ENCODE measurements at regions not wholly inside any gene's neighbourhood (a gene's known extent, or its start where the extent isn't known, plus 50 kb on each side); places are given as distances from the start of the nearest gene placed in this dataset.
"Not testable (repeated sequence)": the region's sequence is repeated elsewhere in the genome, so short reads cannot be mapped to it uniquely, and the experiment has no call there.

- intact Hi-C loops (cut with DNase I; ENCODE audit: low total_unique reads): no loop called here
- no peak overlapping the region for H3K4me3 ChIP-seq (ENCODE audit: low read depth, poor library complexity, severe bottlenecking)
- no peak for TF ChIP-seq CTCF (IDR thresholded peaks at IDR 0.05)
- TF ChIP-seq POLR2A (IDR thresholded peaks at IDR 0.05): no peak
- DNase-seq (ENCODE audit: low spot score in 2 of 2): no peak
- WGBS, 2 donors: 63 to 92% methylated on average over 8 of the region's 8 CpGs
Measured at GRCh38 chrX:13414006-13414647, 94.3 kb upstream of the ATXN3L start.

GRCh38 chrX:13412208-13412600 lies 92.4 kb upstream of the ATXN3L start:
- intact Hi-C loops (cut with DNase I; ENCODE audit: low total_unique reads): no loop called here
- WGBS, 2 donors: 41 to 66% methylated on average over 8 of the region's 8 CpGs
- no peak for TF ChIP-seq CTCF (IDR thresholded peaks at IDR 0.05)
- TF ChIP-seq POLR2A (IDR thresholded peaks at IDR 0.05): no peak
- no peak for DNase-seq (ENCODE audit: low spot score in 2 of 2)
- no peak overlapping the region for H3K4me3 ChIP-seq (ENCODE audit: low read depth, poor library complexity, severe bottlenecking)

- TF ChIP-seq CTCF (IDR thresholded peaks at IDR 0.05): no peak
- no peak for TF ChIP-seq POLR2A (IDR thresholded peaks at IDR 0.05)
- WGBS, 2 donors: 61 to 80% methylated on average over 10 of the region's 10 CpGs
- DNase-seq (ENCODE audit: low spot score in 2 of 2): no peak
- intact Hi-C loops (cut with DNase I; ENCODE audit: low total_unique reads): no loop called here
- no peak overlapping the region for H3K4me3 ChIP-seq (ENCODE audit: low read depth, poor library complexity, severe bottlenecking)
Measured at GRCh38 chrX:13411496-13412207, 91.8 kb upstream of the ATXN3L start.

GRCh38 chrX:13408599-13408998 lies 88.7 kb upstream of the ATXN3L start:
- DNase-seq (ENCODE audit: low spot score in 2 of 2); intact Hi-C loops (cut with DNase I; ENCODE audit: low total_unique reads); H3K4me3 ChIP-seq (ENCODE audit: low read depth, poor library complexity, severe bottlenecking): not testable (repeated sequence)
- WGBS, 2 donors: 100% methylated on average over 1 of the region's 1 CpG

- WGBS, 2 donors: 61 to 75% methylated on average over 4 to 7 of the region's 7 CpGs
- H3K4me3 ChIP-seq (ENCODE audit: low read depth, poor library complexity, severe bottlenecking); intact Hi-C loops (cut with DNase I; ENCODE audit: low total_unique reads); DNase-seq (ENCODE audit: low spot score in 2 of 2): not testable (repeated sequence)
Measured at GRCh38 chrX:13404777-13405176, 84.9 kb upstream of the ATXN3L start.

GRCh38 chrX:13404364-13404763 lies 84.5 kb upstream of the ATXN3L start:
- DNase-seq (ENCODE audit: low spot score in 2 of 2): no peak
- 75 to 90% methylated on average over 6 of the region's 6 CpGs for WGBS, 2 donors
- H3K4me3 ChIP-seq (ENCODE audit: low read depth, poor library complexity, severe bottlenecking): no peak overlapping the region
- intact Hi-C loops (cut with DNase I; ENCODE audit: low total_unique reads): no loop called here
- TF ChIP-seq POLR2A (IDR thresholded peaks at IDR 0.05) (no peak), CTCF (IDR thresholded peaks at IDR 0.05) (no peak)

- TF ChIP-seq POLR2A (IDR thresholded peaks at IDR 0.05): no peak
- TF ChIP-seq CTCF (IDR thresholded peaks at IDR 0.05): no peak
- intact Hi-C loops (cut with DNase I; ENCODE audit: low total_unique reads): no loop called here
- no peak overlapping the region for H3K4me3 ChIP-seq (ENCODE audit: low read depth, poor library complexity, severe bottlenecking)
- WGBS, 2 donors: 73 to 83% methylated on average over 2 of the region's 2 CpGs
- DNase-seq (ENCODE audit: low spot score in 2 of 2): no peak
Measured at GRCh38 chrX:13401724-13402123, 81.9 kb upstream of the ATXN3L start.

All from lower leg skin (tissue), 4 donors.